Stimulated activated CD4-positive, alpha-beta T cell treated with anti-CD3 and anti-CD28 coated beads, Interleukin-2, amount 100 ng/mL, for 24 hours (primary cell): ENCODE measurements at regions not wholly inside any gene's neighbourhood (a gene's known extent, or its start where the extent isn't known, plus 50 kb on each side); places are given as distances from the start of the nearest gene placed in this dataset.

ENCODE experiments used
- DNase-seq, 2 donors: peaks; one replicate each; pipeline ENCODE4 v3.0.0-alpha.2; 2020

GRCh38 chr3:30504939-30505338 is 101.5 kb upstream of the TGFBR2 start:
- no peak for DNase-seq

DNA sequence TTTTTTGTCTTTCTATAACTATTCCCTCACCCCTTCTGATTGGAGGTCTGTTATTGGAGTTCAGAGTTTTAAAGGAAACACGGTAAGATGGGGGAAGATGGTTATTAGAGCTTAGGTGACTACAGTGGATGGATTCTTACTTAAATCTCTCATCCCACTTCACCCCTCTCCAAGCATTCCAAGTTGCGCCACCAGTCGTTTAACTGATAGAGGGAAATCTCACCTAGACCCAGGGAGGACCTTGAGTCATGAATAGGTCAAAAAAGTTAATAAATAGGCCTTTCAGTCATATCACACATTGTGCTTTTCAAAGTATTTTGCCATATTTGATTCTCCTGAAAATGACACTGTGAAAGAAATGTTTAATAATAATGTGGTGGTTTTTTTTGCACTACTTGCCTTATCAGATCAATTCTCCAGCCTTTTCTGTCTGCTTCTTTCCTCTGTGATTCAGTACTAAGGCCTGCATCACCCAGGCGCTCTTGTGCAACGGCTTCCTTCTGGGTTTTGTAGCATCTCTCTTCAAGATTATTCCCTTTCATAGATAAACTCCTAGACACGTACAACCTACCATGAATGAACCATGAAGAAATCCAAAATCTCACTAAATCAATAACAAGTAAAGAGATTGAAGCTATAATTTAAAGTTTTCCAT is 100.4 kb upstream of the TGFBR2 start:
- DNase-seq: no peak

DNA sequence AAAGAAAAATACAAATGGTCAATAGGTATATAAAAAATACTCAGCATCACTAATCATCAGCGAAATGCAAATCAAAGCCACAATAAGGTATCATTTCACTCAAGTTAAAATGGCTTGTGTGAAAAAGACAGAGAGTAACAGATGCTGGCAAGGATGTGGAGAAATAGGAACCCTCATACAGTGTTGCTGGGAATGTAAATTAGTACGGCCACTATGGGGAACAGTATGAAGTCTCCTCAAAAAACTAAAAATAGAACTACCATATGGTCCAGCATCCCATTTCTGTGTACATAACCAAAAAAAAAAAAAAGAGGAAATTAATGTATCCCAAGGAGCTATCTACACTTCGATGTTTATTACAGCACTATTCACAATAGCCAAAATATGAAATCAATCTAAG is 98.1 kb upstream of the TGFBR2 start:
- DNase-seq: no peak

- no peak for DNase-seq
Observed at GRCh38 chr3:30510596-30510995, 95.8 kb upstream of the TGFBR2 start.

GRCh38 chr3:30511524-30512251 is 94.7 kb upstream of the TGFBR2 start:
- peak in 1 of 2 donors; percentile 21 for DNase-seq

GRCh38 chr3:30512576-30512975 is 93.8 kb upstream of the TGFBR2 start:
- no peak for DNase-seq

DNA sequence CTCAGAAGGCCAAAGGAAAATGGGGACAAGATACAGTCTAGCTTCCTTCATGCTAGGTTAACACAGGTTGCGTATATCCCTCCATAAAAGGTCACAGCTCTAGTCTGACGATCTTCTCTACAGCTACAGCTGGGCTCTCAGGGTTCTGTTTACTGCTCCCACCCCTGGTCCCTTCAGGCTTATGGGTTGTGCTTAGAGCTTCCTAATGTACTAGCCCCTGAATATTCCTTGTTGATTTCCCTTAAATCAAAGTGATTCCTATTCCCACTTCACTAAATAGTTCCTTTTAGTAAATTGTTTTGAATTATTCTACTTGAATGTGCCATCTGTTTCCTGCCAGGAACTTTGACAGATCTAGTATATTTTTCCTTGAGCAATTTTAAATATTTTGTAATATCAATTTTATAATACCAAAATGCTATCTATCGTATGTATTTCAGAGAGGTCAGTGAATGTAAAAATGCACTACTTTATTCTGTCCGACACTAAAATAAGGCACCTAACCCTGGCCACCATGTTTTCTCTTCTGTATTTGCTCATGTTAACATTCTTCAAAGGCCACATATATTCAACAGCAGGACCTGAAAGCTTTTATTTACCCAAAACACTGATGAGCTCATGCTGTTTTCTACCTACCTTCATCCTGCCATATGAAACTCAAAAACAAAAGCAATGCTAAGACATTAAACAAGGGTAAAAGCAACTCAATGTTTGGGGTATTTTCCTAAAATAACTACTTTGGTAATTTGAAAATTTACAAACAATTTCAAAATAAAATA is 92.8 kb upstream of the TGFBR2 start:
- DNase-seq: no peak

DNA sequence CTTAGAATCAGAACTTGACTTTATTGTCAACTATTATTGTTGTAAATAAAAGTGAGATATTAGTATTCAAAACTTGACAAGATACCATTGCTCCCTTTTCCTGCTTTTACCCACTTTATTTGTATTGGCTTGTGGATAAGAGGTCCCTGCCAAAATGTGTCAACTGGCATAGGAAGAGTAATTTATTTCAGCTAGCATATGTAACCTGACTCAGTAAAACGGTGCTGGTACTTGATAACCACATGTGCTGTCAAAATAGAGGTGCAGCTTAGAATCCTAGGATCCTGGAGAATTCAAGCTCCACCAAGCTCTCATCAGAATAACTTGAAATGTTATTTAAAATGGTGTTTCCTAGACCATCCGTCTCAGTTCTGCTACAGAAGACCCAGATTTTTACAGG is 90.2 kb upstream of the TGFBR2 start:
- DNase-seq: no peak

- no peak for DNase-seq
Observed at GRCh38 chr3:30518181-30518864, 88.1 kb upstream of the TGFBR2 start.

- no peak for DNase-seq
Observed at GRCh38 chr3:30518872-30519271, 87.5 kb upstream of the TGFBR2 start.

DNA sequence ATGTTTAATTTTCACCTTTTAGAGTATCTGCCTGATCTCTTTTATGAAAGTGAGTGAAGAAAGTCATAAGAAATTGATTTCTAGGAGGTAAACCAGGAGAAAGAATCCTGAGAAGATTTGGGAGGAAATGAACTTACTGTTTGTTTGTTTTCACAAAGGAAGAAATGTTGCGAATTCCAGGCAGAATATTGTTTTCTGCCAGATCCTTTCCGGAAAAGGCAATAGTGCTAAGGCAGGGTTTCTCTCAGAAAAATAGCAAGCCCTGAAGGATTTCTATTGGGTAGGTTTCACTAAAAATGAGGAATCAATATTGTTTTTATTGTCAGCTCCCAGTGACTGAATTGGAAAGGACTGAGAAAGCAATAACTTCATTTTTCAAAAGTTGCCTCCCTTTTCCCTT is 85.7 kb upstream of the TGFBR2 start:
- DNase-seq: no peak

- no peak for DNase-seq
Observed at GRCh38 chr3:30521156-30521715, 85.2 kb upstream of the TGFBR2 start.

DNA sequence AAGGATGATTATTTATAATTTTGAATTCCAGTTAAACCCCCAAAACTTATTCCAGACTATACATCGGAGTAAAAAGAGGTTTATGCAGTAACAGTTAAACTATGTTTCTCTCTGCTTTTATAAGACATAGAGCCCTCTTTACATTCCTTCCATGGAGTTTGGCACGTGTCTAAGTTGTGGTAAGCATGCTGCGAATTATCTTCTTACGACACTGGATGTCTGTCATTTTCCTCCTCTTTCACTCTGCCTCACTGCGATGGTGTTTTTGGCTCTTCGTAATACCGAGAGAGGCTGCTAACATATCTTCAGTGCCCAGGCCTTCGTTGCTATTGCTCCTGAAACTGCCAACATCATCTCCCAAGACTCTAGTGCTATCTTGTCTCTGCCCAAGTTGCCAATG is 83.9 kb upstream of the TGFBR2 start:
- no peak for DNase-seq

DNA sequence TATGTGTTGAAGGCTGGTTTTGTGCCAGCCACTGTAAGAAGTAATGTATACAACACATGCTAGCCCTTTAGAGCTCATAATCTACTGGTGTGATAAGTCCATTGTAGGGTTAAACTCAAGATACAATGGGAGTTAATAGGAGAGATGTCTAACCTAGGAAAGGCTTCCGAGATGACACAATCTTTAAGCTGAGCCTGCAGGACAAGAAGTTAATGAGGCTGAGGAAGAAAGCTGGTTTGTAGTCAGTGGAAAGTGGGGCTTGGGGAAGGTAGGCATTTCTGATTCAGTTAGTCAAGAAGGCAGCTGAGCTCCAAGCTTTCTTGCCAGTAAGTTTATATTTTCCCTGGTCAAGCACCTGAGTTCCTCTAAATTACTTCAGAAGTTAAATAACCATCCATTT is 83.0 kb upstream of the TGFBR2 start:
- DNase-seq: no peak

GRCh38 chr3:30524357-30525040 is 81.9 kb upstream of the TGFBR2 start:
- no peak for DNase-seq

DNA sequence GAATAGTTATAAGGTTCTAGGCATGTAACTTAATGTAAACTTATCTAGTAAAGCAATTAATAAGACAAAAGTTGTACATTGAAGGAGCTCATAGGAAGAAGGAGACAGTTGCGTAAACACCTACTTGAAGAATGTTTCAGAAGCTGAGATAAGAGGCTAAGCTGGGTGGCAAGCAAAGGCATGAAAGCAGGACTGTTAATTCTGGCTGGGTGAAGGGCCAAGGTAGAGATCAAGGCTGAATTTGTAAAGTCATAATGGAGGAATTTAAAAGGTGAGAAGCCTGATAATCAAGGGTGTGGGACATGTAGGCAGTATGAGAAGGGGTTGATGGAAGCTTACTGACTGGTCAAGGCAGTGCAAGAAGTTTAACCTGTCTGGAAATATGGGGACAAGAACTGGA is 80.4 kb upstream of the TGFBR2 start:
- no peak for DNase-seq

DNA sequence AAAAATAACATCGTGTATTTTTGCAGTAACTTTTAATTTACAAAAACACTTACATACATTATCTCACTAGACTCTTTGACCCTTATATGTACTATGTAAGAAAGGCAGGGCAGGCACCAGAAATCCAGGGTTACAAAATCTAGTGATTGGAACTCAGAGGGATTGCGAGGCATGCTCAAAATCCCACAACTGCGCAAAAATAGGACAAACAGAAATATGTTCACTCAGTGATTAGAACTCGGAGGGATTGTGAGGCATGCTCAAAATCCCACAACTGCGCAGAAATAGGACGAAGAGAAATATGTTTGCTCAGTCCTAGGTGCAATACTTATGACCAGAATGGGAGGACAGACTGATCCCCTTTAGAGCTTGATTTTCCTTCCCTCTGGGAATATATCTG is 79.2 kb upstream of the TGFBR2 start:
- no peak for DNase-seq

- no peak for DNase-seq
Observed at GRCh38 chr3:30527720-30528119, 78.7 kb upstream of the TGFBR2 start.

DNA sequence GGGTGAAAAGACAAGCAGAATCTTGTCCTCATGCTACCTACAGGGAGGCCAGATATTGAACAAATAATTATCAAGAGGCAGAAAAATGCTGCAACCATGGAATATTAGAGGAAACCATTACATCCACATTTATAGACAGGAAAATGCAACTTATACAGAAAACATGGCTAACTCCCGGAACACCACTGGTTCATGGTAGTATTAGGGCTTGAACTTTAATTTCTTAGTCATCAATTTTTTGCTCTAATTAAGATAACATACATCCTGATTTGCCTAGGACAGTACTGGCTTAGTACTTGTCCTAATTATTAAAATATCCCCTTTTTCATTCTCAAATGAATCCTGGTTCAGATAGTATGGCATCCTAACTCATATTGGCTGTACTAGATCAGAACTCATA is 76.3 kb upstream of the TGFBR2 start:
- no peak for DNase-seq

GRCh38 chr3:30531017-30531570 is 75.3 kb upstream of the TGFBR2 start:
- no peak for DNase-seq

DNA sequence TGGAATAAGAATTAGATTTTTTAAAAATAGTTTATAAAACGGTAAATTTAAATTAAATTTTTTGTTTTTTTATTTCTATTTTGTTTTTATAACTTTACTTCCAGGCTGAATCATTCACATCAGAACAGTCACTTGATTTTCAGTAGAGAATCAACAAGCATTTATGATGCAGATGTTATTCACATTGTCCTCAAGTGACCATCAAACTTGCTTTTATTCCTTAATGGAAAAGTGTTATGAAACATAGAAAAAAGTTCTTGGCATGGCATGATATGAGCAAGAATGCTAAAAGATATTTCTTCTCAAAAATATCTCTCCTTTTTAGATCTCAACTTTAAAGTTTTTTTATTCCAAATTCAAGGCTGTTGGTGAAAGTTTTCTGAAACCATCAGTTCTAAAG is 70.9 kb upstream of the TGFBR2 start:
- DNase-seq: no peak

GRCh38 chr3:30538791-30539190 is 67.6 kb upstream of the TGFBR2 start:
- no peak for DNase-seq
